Endothelial cell of umbilical vein (primary cell): ENCODE measurements at regions not wholly inside any gene's neighbourhood (a gene's known extent, or its start where the extent isn't known, plus 50 kb on each side); places are given as distances from the start of the nearest gene placed in this dataset.

ENCODE experiments used
- BruUV-seq: library from RNA; stranded (reverse); fragments of 400-500 nt; replicated peaks from 2 replicates; lab custom pipeline; 2021; lab: Mats Ljungman, UMichigan
- CTCF ChIA-PET: fragments of 300-600, 350-600 bp; sonication (Branson Sonifier 250); formaldehyde crosslinking; loops from one replicate; lab custom pipeline; 2021; ENCODE audit warnings: antibody characterized with exemption, inconsistent platforms; lab: Charles Lee
- POLR2A ChIA-PET: fragments of 300-600, 350-600 bp; sonication (Branson Sonifier 250); formaldehyde crosslinking; loops from one replicate; lab custom pipeline; 2021; ENCODE audit warnings: antibody characterized with exemption, inconsistent platforms; lab: Charles Lee
- DNase-seq: peaks from one replicate; pipeline ENCODE4 v3.0.0-alpha.2; 2011; ENCODE audit warnings: low read depth, low spot score
- FAIRE-seq: peaks from 2 replicates; lab custom pipeline; 2011; peaks lifted over from hg19 to GRCh38; lab: Jason Lieb, UNC
- H2AFZ ChIP-seq: 2 replicates; pipeline ENCODE4 v1.6.0; 2012; ENCODE audit warnings: low read depth, low read length, control low read depth, inconsistent platforms
- H3K27ac ChIP-seq: 2 replicates; pipeline ENCODE4 v1.5.1; 2011; ENCODE audit warnings: low read depth, mild to moderate bottlenecking, control low read depth, low read length, moderate library complexity; ENCODE audit not compliant: insufficient read depth
- H3K27me3 ChIP-seq, 2 experiments: 2 replicates each; pipeline versions ENCODE4 v1.6.0 to v1.6.1; 2011; ENCODE audit warnings: low read length in 2 of 2, mixed read lengths in 1 of 2; ENCODE audit not compliant: control insufficient read depth in 2 of 2, insufficient read depth in 2 of 2
- H3K36me3 ChIP-seq, 2 experiments: 2 replicates in 1 of 2; 3 replicates in 1 of 2; pipeline ENCODE4 v1.5.1; 2011; ENCODE audit warnings: low read length in 2 of 2, mild to moderate bottlenecking in 1 of 2, moderate library complexity in 1 of 2; ENCODE audit not compliant: control insufficient read depth in 2 of 2, insufficient read depth in 2 of 2; ENCODE audit errors: extremely low read depth in 1 of 2
- H3K4me1 ChIP-seq: 3 replicates; pipeline ENCODE4 v1.5.1; 2011; ENCODE audit warnings: mild to moderate bottlenecking, low read length; ENCODE audit not compliant: control insufficient read depth, insufficient read depth; ENCODE audit errors: extremely low read depth
- H3K4me2 ChIP-seq: 2 replicates; pipeline ENCODE4 v1.6.1; 2011; ENCODE audit warnings: low read length, control low read depth, mixed read lengths; ENCODE audit not compliant: insufficient read depth
- H3K4me3 ChIP-seq, 3 experiments: fragments of 200-600 bp in 1 of 3; sonication (generic), shearing (Covaris generic) in 1 of 3; replicated peaks in 1 of 3; 2 replicates each; pipeline ENCODE4 v1.5.1; 2011 to 2016; ENCODE audit warnings: control low read depth in 3 of 3, low read length in 3 of 3, mild to moderate bottlenecking in 2 of 3, inconsistent platforms in 1 of 3, low read depth in 1 of 3, moderate library complexity in 1 of 3; ENCODE audit not compliant: insufficient read depth in 1 of 3
- H3K79me2 ChIP-seq: 2 replicates; pipeline ENCODE4 v1.6.0; 2012; ENCODE audit warnings: low read length, inconsistent platforms; ENCODE audit not compliant: control insufficient read depth, insufficient read depth
- H3K9ac ChIP-seq: replicated peaks from 2 replicates; pipeline ENCODE3; 2011; ENCODE audit warnings: low read length, control low read depth; ENCODE audit not compliant: insufficient read depth; ENCODE audit errors: extremely low read depth
- H3K9me1 ChIP-seq: replicated peaks from 3 replicates; pipeline ENCODE4 v1.6.0; 2011; ENCODE audit warnings: mild to moderate bottlenecking, low read length; ENCODE audit not compliant: control insufficient read depth, insufficient read depth; ENCODE audit errors: extremely low read depth
- H3K9me3 ChIP-seq: replicated peaks from 2 replicates; pipeline ENCODE4 v1.5.1; 2012; ENCODE audit warnings: low read length, inconsistent platforms; ENCODE audit not compliant: control insufficient read depth, insufficient read depth
- H4K20me1 ChIP-seq: replicated peaks from 2 replicates; pipeline ENCODE3; 2011; ENCODE audit warnings: mild to moderate bottlenecking, low read length; ENCODE audit not compliant: control insufficient read depth, insufficient read depth; ENCODE audit errors: extremely low read depth
- EZH2 ChIP-seq: IDR thresholded peaks from 2 replicates; pipeline ENCODE4 v1.6.1; 2012; ENCODE audit warnings: borderline replicate concordance, low read depth, mild to moderate bottlenecking, moderate library complexity, low read length, inconsistent platforms; ENCODE audit not compliant: severe bottlenecking
- FOS ChIP-seq: IDR thresholded peaks from 2 replicates; pipeline ENCODE4 v1.6.1; 2011; ENCODE audit warnings: mild to moderate bottlenecking, low read length, moderate library complexity, borderline replicate concordance; ENCODE audit not compliant: insufficient read depth
- GATA2 ChIP-seq: IDR thresholded peaks from 2 replicates; pipeline ENCODE4 v1.7.0; 2011; ENCODE audit warnings: low read depth, mild to moderate bottlenecking, moderate library complexity, mixed read lengths, low read length; ENCODE audit not compliant: insufficient read length, insufficient read depth
- JUN ChIP-seq: IDR thresholded peaks from 2 replicates; pipeline ENCODE4 v1.6.1; 2011; ENCODE audit warnings: borderline replicate concordance, low read depth; ENCODE audit not compliant: insufficient read length, insufficient read depth
- MYC ChIP-seq: IDR thresholded peaks from one replicate; pipeline ENCODE4 v1.6.1; 2011; ENCODE audit warnings: mild to moderate bottlenecking, low read depth, low read length
- POLR2A ChIP-seq: IDR thresholded peaks from 2 replicates; pipeline ENCODE4 v1.6.1; 2012; ENCODE audit warnings: low read depth, mild to moderate bottlenecking, control low read depth, low read length
- POLR2AphosphoS5 ChIP-seq: IDR thresholded peaks from 2 replicates; pipeline ENCODE4 v1.6.1; 2012; ENCODE audit warnings: low read depth, mild to moderate bottlenecking, control low read depth, low read length, moderate library complexity; ENCODE audit not compliant: insufficient read depth
- dilution Hi-C: fragments of 300-500 bp; cut with MboI; formaldehyde crosslinking; loops from one replicate; pipeline ENCODE4 v1.15.0; 2019; ENCODE audit warnings: low sequenced_read_pairs; ENCODE audit not compliant: extremely low pct_ligation_motif_present
- intact Hi-C: fragments of 100-400 bp; cut with micrococcal nuclease; formaldehyde crosslinking; loops from one replicate; pipeline ENCODE4 v1.10.0; 2022
- TF ChIP-seq, protein P1 (sequence below), 2 donors: IDR thresholded peaks; 1 replicate in 1 of 2; 2 replicates in 1 of 2; pipeline ENCODE4 v1.5.1; 2011; ENCODE audit warnings: low read length in 2 of 2, mild to moderate bottlenecking in 2 of 2, moderate library complexity in 2 of 2, control low read depth in 1 of 2, inconsistent platforms in 1 of 2, low read depth in 1 of 2; ENCODE audit not compliant: insufficient read depth in 1 of 2; ENCODE audit errors: extremely low read depth in 1 of 2
- TF ChIP-seq, protein P2 (sequence below): IDR thresholded peaks from 2 replicates; pipeline ENCODE4 v1.6.1; 2011; ENCODE audit not compliant: insufficient read depth, insufficient read length

DNA sequence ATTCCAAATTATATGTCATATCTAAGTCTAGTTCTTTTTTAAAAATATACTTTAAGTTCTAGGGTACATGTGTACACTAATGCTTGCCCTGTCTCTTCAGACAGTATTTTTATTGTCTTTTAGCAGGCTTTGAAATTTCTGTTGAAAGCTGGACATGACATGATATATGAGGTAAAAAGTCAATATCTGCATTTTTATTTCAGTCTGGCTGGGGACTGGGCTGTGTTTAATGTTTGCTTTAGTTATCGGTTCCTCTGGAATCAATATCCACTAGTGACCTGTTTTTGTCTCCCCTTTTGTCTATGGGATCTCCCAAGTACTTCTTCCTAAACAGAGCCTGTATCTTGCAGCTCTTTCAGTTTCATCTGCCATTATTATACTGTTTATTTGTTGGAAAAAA is 786.2 kb upstream of the GJE1 start:
- dilution Hi-C loops (no loop called here), intact Hi-C loops (no loop called here)
- CTCF ChIA-PET: no interaction called here
- Histone ChIP-seq H3K9me3 (no peaks in the 10 kb centered on the region), H3K79me2 (no peaks in the 10 kb centered on the region), H3K4me2 (no peak overlapping the region), H4K20me1 (no peaks in the 10 kb centered on the region), H3K27me3 (no peaks in the 10 kb centered on the region), H3K27ac (no peak overlapping the region), H3K9ac (no peak overlapping the region), H3K4me3 (no peak overlapping the region), H2AFZ (no peak overlapping the region), H3K36me3 (no peaks in the 10 kb centered on the region), H3K9me1 (no peaks in the 10 kb centered on the region), H3K4me1 (no peaks in the 10 kb centered on the region)
- no peak for FAIRE-seq
- no peak for TF ChIP-seq FOS
- TF ChIP-seq GATA2: no peak
- no peak for TF ChIP-seq MYC
- no peak for TF ChIP-seq EZH2
- TF ChIP-seq POLR2A: no peak
- no peak for TF ChIP-seq JUN
- BruUV-seq: no TSS peak
- POLR2A ChIA-PET: no interaction called here
- no peak for DNase-seq

DNA sequence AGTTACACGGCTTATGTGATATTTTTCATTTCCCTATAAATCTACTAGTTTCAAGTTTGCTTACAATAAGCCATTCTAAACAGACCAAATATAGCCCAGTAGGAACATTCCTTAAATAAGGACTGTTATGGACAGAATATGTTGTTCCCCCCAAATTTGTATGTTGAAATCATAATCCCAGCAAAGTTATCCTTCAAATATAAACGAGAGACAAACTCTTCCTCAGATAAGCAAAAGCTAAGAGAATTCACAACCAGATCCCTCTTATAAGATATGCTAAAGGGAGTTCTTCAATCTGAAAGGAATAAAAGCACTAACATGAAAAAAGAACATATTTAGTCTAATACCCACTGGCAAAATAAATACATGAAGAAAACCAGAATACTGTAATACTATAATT is 795.5 kb upstream of the GJE1 start:
- TF ChIP-seq FOS: no peak
- no peak for TF ChIP-seq MYC
- TF ChIP-seq, protein P1, sequence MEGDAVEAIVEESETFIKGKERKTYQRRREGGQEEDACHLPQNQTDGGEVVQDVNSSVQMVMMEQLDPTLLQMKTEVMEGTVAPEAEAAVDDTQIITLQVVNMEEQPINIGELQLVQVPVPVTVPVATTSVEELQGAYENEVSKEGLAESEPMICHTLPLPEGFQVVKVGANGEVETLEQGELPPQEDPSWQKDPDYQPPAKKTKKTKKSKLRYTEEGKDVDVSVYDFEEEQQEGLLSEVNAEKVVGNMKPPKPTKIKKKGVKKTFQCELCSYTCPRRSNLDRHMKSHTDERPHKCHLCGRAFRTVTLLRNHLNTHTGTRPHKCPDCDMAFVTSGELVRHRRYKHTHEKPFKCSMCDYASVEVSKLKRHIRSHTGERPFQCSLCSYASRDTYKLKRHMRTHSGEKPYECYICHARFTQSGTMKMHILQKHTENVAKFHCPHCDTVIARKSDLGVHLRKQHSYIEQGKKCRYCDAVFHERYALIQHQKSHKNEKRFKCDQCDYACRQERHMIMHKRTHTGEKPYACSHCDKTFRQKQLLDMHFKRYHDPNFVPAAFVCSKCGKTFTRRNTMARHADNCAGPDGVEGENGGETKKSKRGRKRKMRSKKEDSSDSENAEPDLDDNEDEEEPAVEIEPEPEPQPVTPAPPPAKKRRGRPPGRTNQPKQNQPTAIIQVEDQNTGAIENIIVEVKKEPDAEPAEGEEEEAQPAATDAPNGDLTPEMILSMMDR (IDR thresholded peaks at IDR 0.05; ENCODE audit: extremely low read depth in 1 of 2, insufficient read depth in 1 of 2, low read depth in 1 of 2, low read length in 2 of 2): no peak
- no peak for TF ChIP-seq JUN
- TF ChIP-seq POLR2A: no peak
- no peak for TF ChIP-seq POLR2AphosphoS5
- TF ChIP-seq EZH2: no peak
- TF ChIP-seq GATA2: no peak
- TF ChIP-seq, protein P2, sequence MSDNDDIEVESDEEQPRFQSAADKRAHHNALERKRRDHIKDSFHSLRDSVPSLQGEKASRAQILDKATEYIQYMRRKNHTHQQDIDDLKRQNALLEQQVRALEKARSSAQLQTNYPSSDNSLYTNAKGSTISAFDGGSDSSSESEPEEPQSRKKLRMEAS: no peak
- POLR2A ChIA-PET: no interaction called here
- no TSS peak for BruUV-seq
- Histone ChIP-seq H3K79me2 (no peaks in the 10 kb centered on the region), H3K4me3 (no peak overlapping the region), H3K36me3 (no peaks in the 10 kb centered on the region), H4K20me1 (no peaks in the 10 kb centered on the region), H3K4me2 (no peak overlapping the region), H3K9ac (no peak overlapping the region), H3K27ac (no peak overlapping the region), H3K9me1 (no peaks in the 10 kb centered on the region), H3K27me3 (no peaks in the 10 kb centered on the region), H3K9me3 (no peaks in the 10 kb centered on the region), H2AFZ (no peak overlapping the region), H3K4me1 (no peaks in the 10 kb centered on the region)
- CTCF ChIA-PET: no interaction called here
- DNase-seq (no peak), FAIRE-seq (no peak)
- intact Hi-C loops: no loop called here
- dilution Hi-C loops: no loop called here
